Lower leg skin (tissue), 4 donors: ENCODE measurements at regions not wholly inside any gene's neighbourhood (a gene's known extent, or its start where the extent isn't known, plus 50 kb on each side); places are given as distances from the start of the nearest gene placed in this dataset.

Experiments used
- DNase-seq, 2 donors: peaks; one replicate each; pipeline ENCODE4 v3.0.0-alpha.2; 2019; ENCODE audit warnings: low spot score in 2 of 2
- H3K4me3 ChIP-seq: fragments of 200-600 bp; sonication (generic); 2 replicates; pipeline ENCODE4 v1.5.1; 2017; ENCODE audit warnings: mild to moderate bottlenecking, low read depth; ENCODE audit not compliant: poor library complexity, severe bottlenecking
- CTCF ChIP-seq, 3 donors: fragments of 450-650 bp; IDR thresholded peaks; one replicate each; pipeline ENCODE4 v1.5.1; 2016; ENCODE audit warnings: antibody characterized with exemption in 3 of 3, mild to moderate bottlenecking in 3 of 3, moderate library complexity in 2 of 3
- POLR2A ChIP-seq, 2 donors: fragments of 450-650 bp; IDR thresholded peaks; one replicate each; pipeline ENCODE4 v1.6.1; 2016 to 2017; ENCODE audit warnings: antibody characterized with exemption in 2 of 2, mild to moderate bottlenecking in 1 of 2, moderate library complexity in 1 of 2
- WGBS, 2 donors: methylation state at CpG; one replicate each; pipeline ENCODE4 v1.1.5; 2018; 5-methylcytosine and 5-hydroxymethylcytosine counted together
- intact Hi-C: fragments of 100-400 bp; cut with DNase I; formaldehyde crosslinking; loops from one replicate; pipeline ENCODE4 v1.15.0; 2023; ENCODE audit warnings: low total_unique reads

GRCh38 chr12:13379531-13380188 lies 183.1 kb downstream of the EMP1 start:
- H3K4me3 ChIP-seq, result no peak overlapping the region
- TF ChIP-seq POLR2A (IDR thresholded peaks at IDR 0.05) (no peak), CTCF (IDR thresholded peaks at IDR 0.05) (no peak)
- no peak for DNase-seq
- 40 to 76% methylated on average over 3 of the region's 3 CpGs for WGBS, 2 donors
- intact Hi-C loops, result no loop called here

GRCh38 chr12:13377698-13378097 lies 181.2 kb downstream of the EMP1 start:
- TF ChIP-seq CTCF (IDR thresholded peaks at IDR 0.05) (no peak), POLR2A (IDR thresholded peaks at IDR 0.05) (no peak)
- 48 to 75% methylated on average over 1 of the region's 1 CpG for WGBS, 2 donors
- no peak overlapping the region for H3K4me3 ChIP-seq
- intact Hi-C loops, result no loop called here
- no peak for DNase-seq

GRCh38 chr12:13376610-13377373 lies 180.3 kb downstream of the EMP1 start:
- WGBS, 2 donors, result 85 to 91% methylated on average over 7 of the region's 7 CpGs
- intact Hi-C loops, result no loop called here
- DNase-seq, result no peak
- TF ChIP-seq POLR2A (IDR thresholded peaks at IDR 0.05) (no peak), CTCF (IDR thresholded peaks at IDR 0.05) (no peak)
- H3K4me3 ChIP-seq, result no peak overlapping the region

- DNase-seq, result no peak
- intact Hi-C loops, result no loop called here
- TF ChIP-seq CTCF (IDR thresholded peaks at IDR 0.05) (no peak), POLR2A (IDR thresholded peaks at IDR 0.05) (no peak)
- H3K4me3 ChIP-seq, result no peak overlapping the region
- WGBS, 2 donors, result 62 to 65% methylated on average over 2 of the region's 2 CpGs
Measured at GRCh38 chr12:13375583-13376345, 179.2 kb downstream of the EMP1 start.

- no peak overlapping the region for H3K4me3 ChIP-seq
- TF ChIP-seq POLR2A (IDR thresholded peaks at IDR 0.05), result no peak
- 41 to 48% methylated on average over 5 of the region's 5 CpGs for WGBS, 2 donors
- intact Hi-C loops, result no loop called here
- no peak for DNase-seq
Measured at GRCh38 chr12:13374793-13375192, 178.3 kb downstream of the EMP1 start.

- no peak for TF ChIP-seq CTCF (IDR thresholded peaks at IDR 0.05)
- intact Hi-C loops, result no loop called here
- DNase-seq, result no peak
- WGBS, 2 donors, result 93 to 95% methylated on average over 2 of the region's 2 CpGs
- no peak overlapping the region for H3K4me3 ChIP-seq
Measured at GRCh38 chr12:13373803-13374202, 177.3 kb downstream of the EMP1 start.
